ENCODE measurements at regions not wholly inside any gene's neighbourhood (a gene's known extent, or its start where the extent isn't known, plus 50 kb on each side); places are given as distances from the start of the nearest gene placed in this dataset.

DNA sequence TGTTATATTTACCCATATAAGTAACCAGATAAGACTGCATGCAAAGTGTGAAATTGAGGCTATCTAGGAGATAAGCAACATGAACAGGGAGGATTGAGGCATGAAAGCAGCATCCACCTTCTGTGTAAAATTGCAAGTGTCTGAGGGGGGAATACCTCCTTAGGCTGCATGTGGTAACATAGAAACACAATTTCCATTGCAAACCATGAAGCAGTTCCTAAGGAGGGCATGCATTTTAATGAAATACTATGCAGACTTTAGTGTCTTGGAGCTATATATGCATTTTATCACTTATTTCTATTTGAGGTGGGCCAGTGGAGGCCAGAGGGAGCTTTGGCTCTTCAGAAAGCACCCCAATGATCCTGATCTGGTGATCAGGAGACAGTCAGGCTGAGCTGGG, 160.2 kb downstream of the C11orf91 start:
- TF ChIP-seq, protein P1, sequence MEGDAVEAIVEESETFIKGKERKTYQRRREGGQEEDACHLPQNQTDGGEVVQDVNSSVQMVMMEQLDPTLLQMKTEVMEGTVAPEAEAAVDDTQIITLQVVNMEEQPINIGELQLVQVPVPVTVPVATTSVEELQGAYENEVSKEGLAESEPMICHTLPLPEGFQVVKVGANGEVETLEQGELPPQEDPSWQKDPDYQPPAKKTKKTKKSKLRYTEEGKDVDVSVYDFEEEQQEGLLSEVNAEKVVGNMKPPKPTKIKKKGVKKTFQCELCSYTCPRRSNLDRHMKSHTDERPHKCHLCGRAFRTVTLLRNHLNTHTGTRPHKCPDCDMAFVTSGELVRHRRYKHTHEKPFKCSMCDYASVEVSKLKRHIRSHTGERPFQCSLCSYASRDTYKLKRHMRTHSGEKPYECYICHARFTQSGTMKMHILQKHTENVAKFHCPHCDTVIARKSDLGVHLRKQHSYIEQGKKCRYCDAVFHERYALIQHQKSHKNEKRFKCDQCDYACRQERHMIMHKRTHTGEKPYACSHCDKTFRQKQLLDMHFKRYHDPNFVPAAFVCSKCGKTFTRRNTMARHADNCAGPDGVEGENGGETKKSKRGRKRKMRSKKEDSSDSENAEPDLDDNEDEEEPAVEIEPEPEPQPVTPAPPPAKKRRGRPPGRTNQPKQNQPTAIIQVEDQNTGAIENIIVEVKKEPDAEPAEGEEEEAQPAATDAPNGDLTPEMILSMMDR (IDR thresholded peaks at IDR 0.05): no peak
- no peak for TF ChIP-seq POLR2A (IDR thresholded peaks at IDR 0.05)
